Hepatocyte (in vitro differentiated cells): ENCODE measurements at regions not wholly inside any gene's neighbourhood (a gene's known extent, or its start where the extent isn't known, plus 50 kb on each side); places are given as distances from the start of the nearest gene placed in this dataset.

ENCODE experiments used
- DNase-seq: peaks from one replicate; pipeline ENCODE4 v3.0.0-alpha.2; 2016; ENCODE audit warnings: low spot score
- H2AFZ ChIP-seq: fragments of 200-600 bp; sonication (generic); 2 replicates; pipeline ENCODE4 v1.6.0; 2016; ENCODE audit warnings: antibody characterized with exemption, mild to moderate bottlenecking
- H3K27ac ChIP-seq: fragments of 200-600 bp; sonication (generic); 2 replicates; pipeline ENCODE4 v1.5.1; 2016; ENCODE audit warnings: mild to moderate bottlenecking
- H3K27me3 ChIP-seq: fragments of 200-600 bp; sonication (generic); 2 replicates; pipeline ENCODE4 v1.6.1; 2016
- H3K36me3 ChIP-seq: fragments of 200-600 bp; sonication (generic); replicated peaks from 2 replicates; pipeline ENCODE4 v1.5.1; 2016; ENCODE audit warnings: low read depth; ENCODE audit not compliant: insufficient read depth
- H3K4me1 ChIP-seq: fragments of 200-600 bp; sonication (generic); 2 replicates; pipeline ENCODE4 v1.5.1; 2016; ENCODE audit warnings: mild to moderate bottlenecking, moderate library complexity; ENCODE audit not compliant: insufficient read depth
- H3K4me2 ChIP-seq: fragments of 200-600 bp; sonication (generic); 2 replicates; pipeline ENCODE4 v1.6.0; 2016
- H3K4me3 ChIP-seq: fragments of 200-600 bp; sonication (generic); 2 replicates; pipeline ENCODE4 v1.5.1; 2016; ENCODE audit warnings: mild to moderate bottlenecking
- H3K79me2 ChIP-seq: fragments of 200-600 bp; sonication (generic); 2 replicates; pipeline ENCODE4 v1.6.0; 2017; ENCODE audit warnings: mild to moderate bottlenecking
- H3K9me2 ChIP-seq: fragments of 200-600 bp; sonication (generic); replicated peaks from 2 replicates; pipeline ENCODE4 v1.6.0; 2017; ENCODE audit warnings: mild to moderate bottlenecking; ENCODE audit not compliant: insufficient read depth
- H3K9me3 ChIP-seq: fragments of 200-600 bp; sonication (generic); 2 replicates; pipeline ENCODE4 v1.5.1; 2016; ENCODE audit warnings: low read depth, mild to moderate bottlenecking
- H4K20me1 ChIP-seq: fragments of 200-600 bp; sonication (generic); 2 replicates; pipeline ENCODE4 v1.6.0; 2016; ENCODE audit warnings: mild to moderate bottlenecking; ENCODE audit not compliant: insufficient read depth, poor library complexity, severe bottlenecking
- EZH2 ChIP-seq: fragments of 200-600 bp; sonication (generic); IDR thresholded peaks from 2 replicates; pipeline ENCODE4 v1.6.1; 2016; ENCODE audit warnings: antibody characterized with exemption, mild to moderate bottlenecking, borderline replicate concordance
- EZH2phosphoT487 ChIP-seq: fragments of 200-600 bp; sonication (generic); IDR thresholded peaks from one replicate; pipeline ENCODE4 v1.6.1; 2018; ENCODE audit warnings: antibody characterized with exemption, mild to moderate bottlenecking, low read depth, moderate library complexity; ENCODE audit not compliant: unreplicated experiment, severe bottlenecking
- WGBS: methylation state at CpG from one replicate; pipeline ENCODE4 v1.1.6; 2016; ENCODE audit warnings: low lambda C conversion rate; ENCODE audit errors: missing lambda C conversion rate; 5-methylcytosine and 5-hydroxymethylcytosine counted together
- TF ChIP-seq, protein P1 (sequence below): fragments of 200-600 bp; sonication (generic); IDR thresholded peaks from 2 replicates; pipeline ENCODE4 v1.5.1; 2016; ENCODE audit warnings: antibody characterized with exemption, mild to moderate bottlenecking; ENCODE audit not compliant: poor library complexity

DNA sequence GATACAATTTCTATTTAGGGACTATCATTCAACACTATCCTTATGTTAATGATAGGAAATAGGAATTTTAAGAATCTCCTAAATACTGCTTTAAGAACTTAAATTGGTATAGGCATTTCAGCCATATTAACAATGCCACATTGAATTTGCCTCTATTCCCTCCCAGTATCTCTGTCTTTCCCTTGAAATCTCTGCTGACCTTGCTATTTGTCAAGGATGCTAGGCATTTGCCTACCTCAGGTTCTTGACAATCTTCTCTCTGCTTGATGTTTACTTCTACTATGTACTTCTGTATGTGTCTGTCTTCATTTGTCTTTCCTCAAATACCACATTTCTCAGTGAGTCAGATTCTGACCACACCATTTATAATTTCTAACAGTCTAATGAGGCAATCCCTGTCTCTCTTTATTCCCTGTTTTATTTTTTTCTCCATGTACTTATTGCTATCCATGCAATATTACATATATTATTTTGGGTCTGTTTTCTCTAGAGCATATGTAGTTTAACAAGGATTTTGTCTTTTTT, 1461.4 kb upstream of the CDH9 start:
- DNase-seq = no peak
- H3K27me3 ChIP-seq = no peaks in the 10 kb centered on the region
- H4K20me1 ChIP-seq = no peaks in the 10 kb centered on the region
- no peaks in the 10 kb centered on the region for H3K9me3 ChIP-seq
- no peaks in the 10 kb centered on the region for H3K4me1 ChIP-seq
- H3K9me2 ChIP-seq = no peaks in the 10 kb centered on the region
- no peak overlapping the region for H3K4me3 ChIP-seq
- H3K4me2 ChIP-seq = no peak overlapping the region
- no peak overlapping the region for H3K27ac ChIP-seq
- TF ChIP-seq EZH2phosphoT487 (no peak), EZH2 (no peak)
- TF ChIP-seq, protein P1, sequence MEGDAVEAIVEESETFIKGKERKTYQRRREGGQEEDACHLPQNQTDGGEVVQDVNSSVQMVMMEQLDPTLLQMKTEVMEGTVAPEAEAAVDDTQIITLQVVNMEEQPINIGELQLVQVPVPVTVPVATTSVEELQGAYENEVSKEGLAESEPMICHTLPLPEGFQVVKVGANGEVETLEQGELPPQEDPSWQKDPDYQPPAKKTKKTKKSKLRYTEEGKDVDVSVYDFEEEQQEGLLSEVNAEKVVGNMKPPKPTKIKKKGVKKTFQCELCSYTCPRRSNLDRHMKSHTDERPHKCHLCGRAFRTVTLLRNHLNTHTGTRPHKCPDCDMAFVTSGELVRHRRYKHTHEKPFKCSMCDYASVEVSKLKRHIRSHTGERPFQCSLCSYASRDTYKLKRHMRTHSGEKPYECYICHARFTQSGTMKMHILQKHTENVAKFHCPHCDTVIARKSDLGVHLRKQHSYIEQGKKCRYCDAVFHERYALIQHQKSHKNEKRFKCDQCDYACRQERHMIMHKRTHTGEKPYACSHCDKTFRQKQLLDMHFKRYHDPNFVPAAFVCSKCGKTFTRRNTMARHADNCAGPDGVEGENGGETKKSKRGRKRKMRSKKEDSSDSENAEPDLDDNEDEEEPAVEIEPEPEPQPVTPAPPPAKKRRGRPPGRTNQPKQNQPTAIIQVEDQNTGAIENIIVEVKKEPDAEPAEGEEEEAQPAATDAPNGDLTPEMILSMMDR = no peak
- no peaks in the 10 kb centered on the region for H3K79me2 ChIP-seq
- H2AFZ ChIP-seq = no peak overlapping the region
- no peaks in the 10 kb centered on the region for H3K36me3 ChIP-seq

- H4K20me1 ChIP-seq = no peaks in the 10 kb centered on the region
- H3K9me2 ChIP-seq = no peaks in the 10 kb centered on the region
- H3K4me3 ChIP-seq = no peak overlapping the region
- no peak overlapping the region for H2AFZ ChIP-seq
- no peak overlapping the region for H3K4me2 ChIP-seq
- 77% methylated on average over 3 of the region's 3 CpGs for WGBS
- DNase-seq = no peak
- no peaks in the 10 kb centered on the region for H3K36me3 ChIP-seq
- TF ChIP-seq EZH2 = no peak
- TF ChIP-seq EZH2phosphoT487 = no peak
- TF ChIP-seq, protein P1 = no peak
- no peaks in the 10 kb centered on the region for H3K79me2 ChIP-seq
- no peak overlapping the region for H3K27ac ChIP-seq
- H3K27me3 ChIP-seq = no peaks in the 10 kb centered on the region
- no peaks in the 10 kb centered on the region for H3K4me1 ChIP-seq
- no peaks in the 10 kb centered on the region for H3K9me3 ChIP-seq
Measured at GRCh38 chr5:28495876-28496275, 1457.5 kb upstream of the CDH9 start.

DNA sequence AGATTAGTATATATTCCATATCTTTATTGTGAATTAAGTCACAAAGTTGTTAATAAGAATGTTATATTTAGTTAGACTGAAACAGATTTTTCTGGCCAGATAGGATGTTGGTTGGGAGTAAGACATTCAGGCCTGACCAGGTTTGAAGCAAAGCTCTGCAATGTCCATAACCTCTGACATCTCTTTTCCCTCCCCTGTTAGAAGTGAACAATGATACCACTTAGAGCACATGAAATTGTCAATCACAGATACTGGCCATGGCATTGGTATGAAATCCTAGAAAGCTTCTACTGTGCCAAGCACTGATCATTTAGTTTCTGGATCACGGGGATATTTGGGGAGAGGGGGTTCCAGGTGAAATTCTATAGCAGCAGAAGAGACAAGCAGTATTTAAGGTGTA, 1455.1 kb upstream of the CDH9 start:
- Histone ChIP-seq H4K20me1 (no peaks in the 10 kb centered on the region), H3K27me3 (no peaks in the 10 kb centered on the region), H3K36me3 (no peaks in the 10 kb centered on the region), H2AFZ (no peak overlapping the region), H3K79me2 (no peaks in the 10 kb centered on the region), H3K4me3 (no peak overlapping the region), H3K4me1 (no peaks in the 10 kb centered on the region), H3K9me3 (no peaks in the 10 kb centered on the region), H3K9me2 (no peaks in the 10 kb centered on the region), H3K27ac (no peak overlapping the region), H3K4me2 (no peak overlapping the region)
- TF ChIP-seq, protein P1 = no peak
- TF ChIP-seq EZH2phosphoT487 (no peak), EZH2 (no peak)
- DNase-seq = no peak
- 91% methylated on average over 1 of the region's 1 CpG for WGBS

DNA sequence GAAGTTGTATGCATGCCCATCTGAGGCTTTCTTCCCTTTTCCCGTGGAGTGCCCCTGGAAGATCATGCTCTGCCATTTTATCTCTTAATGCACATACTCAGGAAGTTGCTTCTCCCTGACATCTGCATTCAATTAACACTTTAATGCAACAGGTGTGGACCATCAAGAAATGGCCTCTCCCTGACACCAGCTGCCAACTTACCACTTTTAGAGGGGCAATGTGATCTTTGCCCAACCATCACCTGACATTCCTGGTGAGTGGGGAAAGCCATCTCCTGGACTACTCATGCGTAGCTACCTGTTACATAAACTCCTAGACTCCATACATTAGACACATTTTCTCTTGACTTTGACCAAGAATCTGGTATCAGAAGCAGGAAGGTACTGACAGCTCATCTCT, 1450.4 kb upstream of the CDH9 start:
- Histone ChIP-seq H3K27me3 (no peaks in the 10 kb centered on the region), H3K4me1 (no peaks in the 10 kb centered on the region), H4K20me1 (no peaks in the 10 kb centered on the region), H3K36me3 (no peaks in the 10 kb centered on the region), H2AFZ (no peak overlapping the region), H3K27ac (no peak overlapping the region), H3K4me3 (no peak overlapping the region), H3K4me2 (no peak overlapping the region), H3K9me3 (no peaks in the 10 kb centered on the region), H3K9me2 (no peaks in the 10 kb centered on the region), H3K79me2 (no peaks in the 10 kb centered on the region)
- WGBS = 76% methylated on average over 2 of the region's 2 CpGs
- TF ChIP-seq EZH2 = no peak
- TF ChIP-seq EZH2phosphoT487 = no peak
- TF ChIP-seq, protein P1 = no peak
- DNase-seq = no peak
